Kidney (tissue), 13 donors: ENCODE measurements at regions not wholly inside any gene's neighbourhood (a gene's known extent, or its start where the extent isn't known, plus 50 kb on each side); places are given as distances from the start of the nearest gene placed in this dataset.

Source experiments
- DNase-seq, 5 donors: peaks; one replicate each; pipeline ENCODE4 v3.0.0-alpha.2; 2013 to 2020
- FAIRE-seq: peaks from 2 replicates; lab custom pipeline; 2012; peaks lifted over from hg19 to GRCh38; lab: Jason Lieb, UNC
- H3K27ac ChIP-seq, 2 donors: one replicate each; pipeline ENCODE4 v1.7.0; 2013; ENCODE audit warnings: low read depth in 2 of 2, low read length in 2 of 2, inconsistent platforms in 1 of 2
- H3K27me3 ChIP-seq: one replicate; pipeline ENCODE4 v1.7.1; 2013; ENCODE audit warnings: low read length, inconsistent platforms; ENCODE audit not compliant: control insufficient read depth, insufficient read depth
- H3K36me3 ChIP-seq, 3 donors: one replicate each; pipeline versions ENCODE4 v1.7.0 to v1.7.1; 2013; ENCODE audit warnings: low read length in 3 of 3, control low read depth in 1 of 3, inconsistent platforms in 1 of 3; ENCODE audit not compliant: insufficient read depth in 3 of 3, control insufficient read depth in 2 of 3
- H3K4me1 ChIP-seq, 3 donors: one replicate each; pipeline versions ENCODE4 v1.7.0 to v1.7.1; 2013; ENCODE audit warnings: low read length in 3 of 3, inconsistent platforms in 1 of 3, low read depth in 1 of 3; ENCODE audit not compliant: control insufficient read depth in 2 of 3, insufficient read depth in 2 of 3
- H3K4me3 ChIP-seq, 3 donors: one replicate each; pipeline versions ENCODE4 v1.7.0 to v1.8.1; 2013; ENCODE audit warnings: low read length in 3 of 3, control low read depth in 1 of 3, inconsistent platforms in 1 of 3
- H3K9ac ChIP-seq, 3 donors: one replicate each; pipeline versions ENCODE4 v1.7.0 to v1.7.1; 2013; ENCODE audit warnings: low read length in 3 of 3, control low read depth in 1 of 3, inconsistent platforms in 1 of 3
- H3K9me3 ChIP-seq, 3 donors: one replicate each; pipeline versions ENCODE4 v1.7.0 to v1.7.1; 2013; ENCODE audit warnings: low read length in 3 of 3, control low read depth in 1 of 3, inconsistent platforms in 1 of 3; ENCODE audit not compliant: control insufficient read depth in 2 of 3, insufficient read depth in 1 of 3
- CTCF ChIP-seq: IDR thresholded peaks from 3 replicates; pipeline ENCODE4 v1.5.1; 2012; ENCODE audit warnings: mild to moderate bottlenecking, moderate library complexity, borderline replicate concordance; ENCODE audit not compliant: insufficient read depth; ENCODE audit errors: extremely low read depth
- intact Hi-C: fragments of 100-400 bp; cut with DNase I; formaldehyde crosslinking; loops from one replicate; pipeline ENCODE4 v1.11.1; 2022
- donor health status: control.
- donor health status: control.
- donor health status: control.
- donor health status: control.
- donor health status: control.
- donor health status: DM: yes; HTN: yes; CAD: no.
- donor health status: Normal renal cell carcinoma (clear cell type).

DNA sequence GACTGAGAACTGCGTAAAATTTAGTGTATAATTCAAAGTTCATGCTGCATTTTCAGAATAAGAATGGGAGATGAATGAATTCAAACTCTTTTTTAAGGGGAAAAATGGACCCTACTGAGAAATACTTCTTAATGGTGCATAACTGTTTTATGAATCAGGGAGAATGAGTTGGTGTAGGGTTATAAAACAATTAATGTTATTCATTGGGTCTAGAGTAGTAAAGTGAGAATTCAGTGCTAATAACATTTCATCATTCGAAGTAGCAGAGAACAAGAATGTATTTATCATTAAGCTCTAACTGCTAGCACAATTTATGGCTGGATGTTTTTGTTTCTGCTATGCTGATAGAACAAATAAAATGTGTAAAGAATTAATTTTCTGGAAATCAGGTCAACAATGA lies 310.2 kb downstream of the SLITRK5 start:
- Histone ChIP-seq H3K4me1 (no peaks in the 10 kb centered on the region), H3K4me3 (no peak overlapping the region), H3K9me3 (no peaks in the 10 kb centered on the region), H3K9ac (no peak overlapping the region), H3K36me3 (no peaks in the 10 kb centered on the region), H3K27me3 (no peaks in the 10 kb centered on the region), H3K27ac (no peak overlapping the region)
- FAIRE-seq (no peak), DNase-seq (no peak)
- intact Hi-C loops, result no loop called here
- TF ChIP-seq CTCF, result no peak

- H3K9me3 ChIP-seq, result no peaks in the 10 kb centered on the region
- FAIRE-seq, result no peak
- H3K4me3 ChIP-seq, result no peak overlapping the region
- no peak for TF ChIP-seq CTCF
- no peaks in the 10 kb centered on the region for H3K27me3 ChIP-seq
- intact Hi-C loops, result no loop called here
- H3K36me3 ChIP-seq, result no peaks in the 10 kb centered on the region
- DNase-seq, result no peak
- H3K27ac ChIP-seq, result no peak overlapping the region
- no peaks in the 10 kb centered on the region for H3K4me1 ChIP-seq
- no peak overlapping the region for H3K9ac ChIP-seq
These were observed 311.2 kb downstream of the SLITRK5 start for GRCh38 chr13:87982400-87982799.

GRCh38 chr13:87986639-87987250 lies 315.6 kb downstream of the SLITRK5 start:
- H3K27me3 ChIP-seq, result no peaks in the 10 kb centered on the region
- no peak for FAIRE-seq
- H3K9me3 ChIP-seq, result no peaks in the 10 kb centered on the region
- TF ChIP-seq CTCF, result no peak
- no peak overlapping the region for H3K27ac ChIP-seq
- intact Hi-C loops, result no loop called here
- no peak overlapping the region for H3K4me3 ChIP-seq
- H3K9ac ChIP-seq, result no peak overlapping the region
- H3K36me3 ChIP-seq, result no peaks in the 10 kb centered on the region
- H3K4me1 ChIP-seq, result no peaks in the 10 kb centered on the region
- DNase-seq, result no peak

GRCh38 chr13:87998081-87998480 lies 326.9 kb downstream of the SLITRK5 start:
- FAIRE-seq (no peak), DNase-seq (no peak)
- Histone ChIP-seq H3K4me1 (no peaks in the 10 kb centered on the region), H3K4me3 (no peak overlapping the region), H3K9me3 (no peaks in the 10 kb centered on the region), H3K36me3 (no peaks in the 10 kb centered on the region), H3K27me3 (no peaks in the 10 kb centered on the region), H3K27ac (no peak overlapping the region), H3K9ac (no peak overlapping the region)
- intact Hi-C loops, result no loop called here
- no peak for TF ChIP-seq CTCF
